ENCODE measurements at regions not wholly inside any gene's neighbourhood (a gene's known extent, or its start where the extent isn't known, plus 50 kb on each side); places are given as distances from the start of the nearest gene placed in this dataset.

DNA sequence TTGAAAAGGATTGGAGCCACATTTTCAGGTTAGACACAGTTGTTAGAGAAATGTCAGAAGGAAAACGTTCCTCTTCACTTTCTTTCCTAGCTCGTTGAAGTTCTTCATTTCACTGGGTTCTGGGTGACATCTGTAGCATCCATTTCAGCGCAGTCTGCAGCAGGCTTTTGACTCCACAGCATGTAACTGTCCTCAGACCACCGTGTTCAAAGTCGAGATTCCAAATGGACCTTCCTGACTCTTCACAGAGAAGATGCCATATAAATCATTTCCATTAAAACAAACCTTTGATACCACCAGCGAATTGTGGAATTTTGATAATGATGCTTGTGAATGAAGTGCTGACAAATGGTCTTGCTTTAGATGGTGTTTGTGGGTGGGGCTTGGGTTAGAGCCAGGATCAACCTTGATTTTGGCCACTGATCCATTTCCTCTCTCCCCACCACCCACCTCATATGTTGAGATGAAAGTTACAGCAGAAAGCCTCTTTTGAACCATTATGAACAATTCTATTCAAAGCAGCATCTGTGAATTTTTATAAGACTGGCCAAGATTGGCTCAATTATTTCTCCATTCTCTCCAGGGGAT is 185.3 kb upstream of the PREP start:
- no peak for DNase-seq (ENCODE audit: low read depth, low spot score)

DNA sequence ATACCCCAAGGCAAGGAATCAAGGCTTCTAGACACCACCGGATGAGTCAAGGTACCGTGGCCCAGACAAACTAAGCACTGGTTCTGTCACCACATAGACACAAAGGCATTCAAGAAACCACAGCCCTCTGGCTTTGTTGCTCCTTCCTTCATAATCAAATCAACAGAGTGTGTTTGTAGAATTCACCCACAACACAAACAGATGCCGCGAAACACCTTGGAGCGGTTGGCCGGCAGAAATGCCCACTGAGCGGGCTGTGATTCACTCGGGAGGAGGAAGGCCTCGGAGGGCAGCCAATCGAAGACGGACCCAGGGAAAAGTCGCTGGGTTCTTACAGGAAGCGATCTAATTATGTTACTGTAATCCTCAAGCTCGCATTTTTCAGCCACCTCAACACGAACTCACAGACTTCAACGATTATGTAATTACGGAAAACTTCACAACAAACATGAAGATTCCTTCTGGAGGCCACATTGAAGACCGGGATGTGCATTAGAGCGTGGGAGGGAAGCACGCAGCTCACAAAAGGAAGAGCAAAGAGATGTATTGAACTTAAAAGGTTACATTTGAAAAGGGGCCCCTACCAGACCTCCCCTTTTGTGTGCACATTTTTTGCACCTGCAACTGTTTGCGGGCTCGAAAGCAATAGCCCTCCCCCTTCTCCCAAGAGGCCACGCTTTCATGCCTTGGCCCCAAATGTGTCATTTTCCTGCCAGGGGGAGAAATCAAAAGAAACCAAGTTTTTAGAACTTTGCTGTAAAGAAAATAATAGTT is 184.7 kb upstream of the PREP start:
- DNase-seq (ENCODE audit: low read depth, low spot score) = no peak

DNA sequence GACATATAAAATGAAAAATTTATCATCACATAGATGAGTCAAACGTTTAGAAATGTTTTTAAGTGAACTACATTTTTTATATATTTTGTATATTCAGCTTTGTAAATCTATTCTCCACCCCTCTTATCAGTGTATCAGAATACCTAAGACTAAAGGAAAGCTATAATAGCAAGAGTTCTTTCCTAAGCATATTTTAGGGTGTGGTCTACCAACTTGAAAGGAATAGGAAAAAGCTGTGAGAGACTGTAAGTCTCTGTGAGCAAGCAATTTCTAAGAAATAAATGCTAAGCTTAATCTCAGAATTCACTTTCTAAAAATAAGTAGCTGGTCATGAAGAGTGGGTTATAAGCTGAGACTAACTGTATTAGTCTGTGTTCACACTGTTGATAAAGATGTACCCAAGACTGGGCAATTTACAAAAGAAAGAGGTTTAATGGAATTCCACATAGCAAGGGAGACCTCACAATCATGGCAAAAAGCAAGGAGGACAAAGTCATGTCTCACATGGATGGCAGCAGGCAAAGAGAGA is 175.4 kb upstream of the PREP start:
- DNase-seq (ENCODE audit: low read depth, low spot score) = no peak

DNA sequence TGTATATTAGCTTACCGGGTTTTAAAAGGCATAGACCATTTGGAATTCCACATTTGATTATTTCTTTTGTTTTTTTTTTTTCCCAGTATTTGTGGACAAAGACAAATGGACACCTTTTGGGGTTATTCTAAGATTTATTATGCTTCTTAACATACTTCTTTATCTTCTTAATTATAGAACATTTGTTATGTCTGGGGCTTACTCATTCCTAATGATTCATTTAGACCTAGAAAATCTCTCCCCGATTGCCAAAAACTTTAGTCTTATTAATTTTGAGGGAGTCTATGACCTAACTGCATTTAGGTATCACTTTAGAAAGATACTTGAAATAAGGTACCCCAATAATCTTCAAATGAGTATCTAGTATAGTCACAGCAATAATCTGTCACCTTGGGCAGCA is 170.7 kb upstream of the PREP start:
- DNase-seq (ENCODE audit: low read depth, low spot score) = no peak

DNA sequence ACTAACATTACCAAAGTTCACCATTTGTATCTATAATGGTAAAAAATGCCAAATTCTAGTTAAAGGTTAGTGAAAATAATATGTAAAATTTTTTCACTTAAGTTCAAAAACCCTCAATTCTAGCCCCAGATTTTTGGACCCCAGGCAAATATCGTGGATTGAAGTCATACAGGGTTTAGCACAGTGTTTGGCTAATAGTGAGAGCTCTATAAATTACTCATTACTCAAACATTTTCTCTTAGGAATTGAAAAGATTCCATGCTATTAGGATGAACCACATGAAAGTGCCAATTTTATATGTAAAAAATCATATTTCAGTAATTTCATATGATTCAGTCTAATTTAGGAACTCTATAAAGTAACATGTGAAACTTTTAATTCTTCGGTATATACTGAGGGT is 170.3 kb upstream of the PREP start:
- DNase-seq (ENCODE audit: low read depth, low spot score) = no peak

DNA sequence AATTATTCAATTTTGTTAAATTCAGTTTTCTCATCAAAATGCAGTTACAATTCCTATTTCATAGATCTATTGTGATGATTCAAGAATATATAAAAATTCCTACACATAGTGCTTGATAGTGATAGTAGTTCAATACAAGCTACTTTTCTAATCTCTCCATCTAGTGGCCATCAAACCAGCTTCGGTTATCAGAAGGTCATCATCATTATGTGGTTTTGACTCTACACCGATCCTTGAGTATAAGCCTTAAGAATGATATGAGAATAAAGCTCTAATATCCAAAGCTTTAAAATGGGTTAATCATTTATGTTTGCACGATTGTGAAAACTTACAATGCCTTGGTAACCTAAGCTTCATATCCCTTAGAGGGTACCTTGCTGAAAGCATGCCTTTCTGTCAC is 167.5 kb upstream of the PREP start:
- no peak for DNase-seq (ENCODE audit: low read depth, low spot score)

DNA sequence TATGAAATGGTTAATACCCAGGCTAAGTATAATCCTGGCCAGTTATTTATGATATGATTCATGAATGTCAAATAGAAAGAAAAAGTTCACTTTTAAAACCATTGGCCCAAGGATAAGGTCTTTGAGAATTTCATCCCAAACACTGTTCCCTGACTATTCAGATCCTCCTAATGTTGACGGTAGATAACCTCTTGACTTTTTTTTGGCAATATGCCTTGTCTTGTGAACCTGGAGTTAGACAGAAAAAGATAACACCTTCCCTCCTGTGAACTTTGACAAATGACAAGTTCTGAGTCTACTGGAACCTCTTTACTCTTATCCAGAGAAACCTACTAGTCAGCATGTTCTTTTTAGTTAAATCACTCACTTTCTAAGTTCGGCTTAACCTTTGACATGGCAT is 166.8 kb upstream of the PREP start:
- no peak for DNase-seq (ENCODE audit: low read depth, low spot score)

DNA sequence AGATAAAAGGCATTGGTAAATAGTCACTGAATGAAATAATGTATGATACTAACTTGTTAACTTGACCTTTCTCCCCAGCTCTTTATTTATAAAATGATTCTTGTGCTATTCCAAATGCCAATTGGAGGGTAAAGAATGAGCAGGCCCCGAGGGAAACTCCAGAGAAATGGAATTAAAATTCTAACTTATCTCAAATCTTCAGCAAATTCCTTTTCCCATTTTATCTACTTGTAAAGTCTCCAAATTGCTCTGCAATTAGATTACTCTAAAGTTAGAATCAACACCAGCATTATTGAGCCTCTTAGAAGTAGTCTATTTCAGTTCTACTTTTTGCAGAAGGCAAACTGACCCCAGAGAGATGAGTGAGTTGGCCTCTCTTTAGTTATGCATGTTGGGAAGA is 165.9 kb upstream of the PREP start:
- no peak for DNase-seq (ENCODE audit: low read depth, low spot score)

DNA sequence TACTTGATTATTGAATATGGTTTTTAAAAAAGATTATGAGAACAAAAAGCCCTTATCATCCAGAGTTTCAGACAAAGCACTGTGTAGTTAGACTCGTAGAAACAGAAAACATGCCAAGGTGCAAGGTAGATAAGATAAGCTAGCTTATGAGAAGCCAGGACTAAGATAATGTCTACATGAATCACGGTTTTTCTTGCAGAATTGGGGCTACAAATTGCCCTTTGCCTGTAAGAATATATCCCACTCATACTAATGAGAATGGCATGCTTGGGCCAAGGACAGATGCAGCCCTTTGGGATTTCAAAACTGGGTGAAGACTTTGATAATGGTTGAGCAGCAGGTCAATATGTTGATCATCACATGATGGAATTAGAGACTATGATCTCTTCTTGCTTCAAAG is 165.3 kb upstream of the PREP start:
- no peak for DNase-seq (ENCODE audit: low read depth, low spot score)

DNA sequence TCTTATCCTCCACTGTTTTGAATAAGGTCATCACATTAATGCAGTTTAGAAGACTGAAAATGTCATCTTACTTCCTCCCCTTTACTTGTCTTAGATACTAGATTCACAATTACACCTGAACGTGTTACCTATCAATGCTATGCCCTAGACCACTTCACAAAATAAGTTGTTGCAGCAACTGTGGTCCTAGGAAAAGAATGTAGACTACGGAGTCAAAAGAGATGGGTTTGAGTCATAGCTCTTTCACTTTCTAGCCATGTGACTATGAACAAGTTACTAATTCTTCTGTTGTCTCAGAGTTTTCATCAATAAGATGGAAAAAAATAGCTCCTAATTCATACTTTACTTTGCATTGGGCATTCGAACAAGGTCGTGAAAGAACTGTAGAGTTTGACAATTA is 164.3 kb upstream of the PREP start:
- no peak for DNase-seq (ENCODE audit: low read depth, low spot score)

DNA sequence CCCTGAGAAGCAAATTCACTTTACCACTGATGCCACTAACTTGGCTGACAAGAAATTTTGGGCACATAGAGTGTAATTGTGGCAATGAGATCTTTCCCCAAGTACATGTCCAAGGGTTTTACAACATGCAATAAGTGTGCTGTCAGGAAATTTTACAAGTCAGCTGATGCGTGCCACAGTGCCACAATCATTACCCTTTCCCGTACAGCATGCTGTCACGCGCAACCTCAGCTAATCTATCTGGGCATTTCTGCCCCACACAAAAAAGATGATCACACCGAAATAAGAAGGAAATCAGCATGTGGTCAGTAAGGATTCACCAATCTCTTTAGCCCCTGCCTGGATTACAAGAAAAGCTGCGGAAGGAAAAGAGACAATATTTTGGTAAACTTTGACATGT is 163.6 kb upstream of the PREP start:
- DNase-seq (ENCODE audit: low read depth, low spot score) = no peak

DNA sequence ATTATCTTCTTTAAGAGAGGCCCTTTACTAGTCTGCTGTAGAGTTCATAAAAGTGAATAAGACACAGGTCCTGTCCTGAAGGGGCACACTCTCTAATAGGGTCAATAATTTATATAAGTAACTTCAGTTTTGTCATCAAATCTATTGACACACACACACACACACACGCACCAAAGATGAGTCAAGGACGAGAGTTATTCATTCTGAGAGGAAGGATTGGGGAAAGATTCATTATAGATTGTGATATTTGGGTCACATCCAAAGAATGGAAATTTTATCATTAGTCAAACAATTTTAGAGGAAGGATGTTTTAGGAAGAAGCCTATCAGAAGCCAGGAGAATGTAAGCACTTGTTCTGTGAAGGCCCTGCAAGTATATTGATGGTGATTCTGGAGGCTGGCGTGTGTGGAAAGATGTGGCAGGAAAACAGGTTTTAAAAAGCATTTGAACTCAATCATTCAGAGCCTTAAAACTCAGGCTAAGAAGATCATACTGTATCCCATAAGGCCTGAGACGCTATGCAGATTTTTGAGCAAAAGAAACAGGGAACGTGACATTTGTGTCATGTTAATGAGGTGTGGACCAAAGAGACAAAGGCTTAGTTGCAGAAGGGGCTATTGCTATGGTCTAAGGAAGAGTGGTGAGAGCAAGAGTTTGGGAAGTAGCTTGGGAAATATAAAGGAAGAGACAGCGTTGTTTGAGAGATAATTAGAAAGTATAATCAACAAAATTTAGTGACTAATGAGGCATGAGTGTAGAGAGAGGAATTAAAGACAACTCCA is 161.4 kb upstream of the PREP start:
- no peak for DNase-seq (ENCODE audit: low read depth, low spot score)

DNA sequence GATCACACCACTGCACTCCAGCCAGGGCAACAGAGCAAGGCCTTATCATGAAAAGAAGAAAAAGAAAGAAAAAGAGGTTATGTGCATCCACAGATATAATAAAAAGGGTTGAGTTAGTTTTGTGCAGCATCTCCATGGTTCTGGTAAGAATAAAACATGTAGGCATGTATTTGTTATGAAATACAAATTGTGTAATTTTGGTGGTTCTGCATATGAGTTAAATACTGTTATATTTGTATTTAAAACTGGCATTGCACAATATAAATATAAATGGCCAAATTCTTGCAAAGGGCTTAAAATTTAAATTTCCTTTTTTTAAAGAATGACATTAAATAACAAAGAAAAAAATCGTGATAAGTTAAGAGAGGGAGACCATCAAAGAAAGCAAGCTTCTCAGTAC is 159.1 kb upstream of the PREP start:
- DNase-seq (ENCODE audit: low read depth, low spot score) = no peak

DNA sequence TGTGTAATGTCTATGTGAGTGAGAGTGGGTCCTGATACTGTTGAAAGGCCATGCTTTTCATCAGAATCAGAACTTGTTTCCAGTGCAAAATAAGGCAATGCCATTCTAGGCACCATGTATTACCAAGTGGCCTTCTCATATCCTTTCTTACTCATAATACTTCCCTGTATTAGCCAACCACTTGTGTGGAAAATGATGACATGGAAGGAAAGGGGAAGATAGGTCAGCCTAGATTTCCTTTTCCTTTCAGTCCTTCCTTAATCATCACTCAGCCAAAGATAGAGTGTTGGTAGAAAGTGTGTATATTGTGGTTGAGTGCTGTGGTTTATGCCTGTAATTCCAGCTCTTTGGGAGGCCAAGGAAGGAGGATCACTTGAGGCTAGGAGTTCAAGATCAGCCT is 158.6 kb upstream of the PREP start:
- DNase-seq (ENCODE audit: low read depth, low spot score) = no peak

DNA sequence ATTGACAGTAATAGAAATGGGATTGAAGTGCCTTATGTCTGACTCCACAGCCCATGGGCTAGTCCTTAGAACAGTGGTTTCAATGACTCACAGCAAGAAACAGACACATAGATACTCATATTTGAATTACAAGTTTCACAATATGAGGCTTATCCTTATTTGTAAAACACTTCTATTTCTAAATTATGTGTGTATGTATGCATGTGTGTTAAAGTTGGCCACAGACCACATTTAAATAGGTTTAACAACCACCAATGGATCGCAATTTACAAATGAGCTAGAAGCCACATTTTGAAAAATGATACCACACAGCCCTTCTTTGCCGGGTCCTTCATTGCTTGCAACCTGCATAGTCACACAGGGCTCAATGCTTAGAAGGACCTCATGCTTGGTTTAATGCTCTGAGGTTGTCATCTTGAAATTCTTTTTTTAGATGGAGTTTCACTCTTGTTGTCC is 157.8 kb upstream of the PREP start:
- no peak for DNase-seq (ENCODE audit: low read depth, low spot score)

DNA sequence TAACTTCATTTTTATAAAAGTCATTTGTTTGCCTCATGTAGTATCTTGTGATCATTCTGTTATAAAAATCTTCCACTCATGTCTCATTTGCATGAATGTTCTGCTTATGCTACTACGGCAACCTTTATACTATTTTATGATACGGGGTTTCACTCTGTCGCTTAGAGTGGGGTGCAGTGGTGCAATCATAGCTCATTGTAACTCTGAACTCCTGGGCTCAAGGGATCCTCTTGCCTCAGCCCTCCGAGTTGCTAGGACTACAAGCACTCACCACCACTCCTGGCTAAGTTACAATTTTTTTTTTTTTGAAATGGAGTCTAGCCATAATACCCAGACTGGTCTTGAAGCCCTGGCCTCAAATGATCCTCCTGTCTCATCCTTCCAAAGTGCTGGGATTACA is 154.4 kb upstream of the PREP start:
- DNase-seq (ENCODE audit: low read depth, low spot score) = no peak

DNA sequence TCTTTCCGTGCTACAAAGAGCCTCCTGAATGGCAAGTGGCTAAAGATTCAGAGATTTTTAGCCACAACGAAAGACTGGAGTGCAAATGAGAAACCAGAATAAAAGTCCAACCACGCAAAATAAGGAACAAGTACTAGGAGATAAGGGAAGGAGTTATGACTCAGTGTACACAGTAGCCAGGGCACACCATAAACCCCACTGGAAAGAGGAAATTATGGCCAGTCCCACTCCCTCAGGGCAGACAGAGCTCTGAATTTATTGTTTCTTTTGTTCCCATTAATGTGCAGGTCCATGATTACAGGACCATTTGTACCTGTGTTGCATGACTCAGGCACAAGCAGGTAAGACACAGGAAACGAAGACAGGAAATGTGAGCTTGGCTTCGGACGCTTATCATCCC is 150.3 kb upstream of the PREP start:
- no peak for DNase-seq (ENCODE audit: low read depth, low spot score)

DNA sequence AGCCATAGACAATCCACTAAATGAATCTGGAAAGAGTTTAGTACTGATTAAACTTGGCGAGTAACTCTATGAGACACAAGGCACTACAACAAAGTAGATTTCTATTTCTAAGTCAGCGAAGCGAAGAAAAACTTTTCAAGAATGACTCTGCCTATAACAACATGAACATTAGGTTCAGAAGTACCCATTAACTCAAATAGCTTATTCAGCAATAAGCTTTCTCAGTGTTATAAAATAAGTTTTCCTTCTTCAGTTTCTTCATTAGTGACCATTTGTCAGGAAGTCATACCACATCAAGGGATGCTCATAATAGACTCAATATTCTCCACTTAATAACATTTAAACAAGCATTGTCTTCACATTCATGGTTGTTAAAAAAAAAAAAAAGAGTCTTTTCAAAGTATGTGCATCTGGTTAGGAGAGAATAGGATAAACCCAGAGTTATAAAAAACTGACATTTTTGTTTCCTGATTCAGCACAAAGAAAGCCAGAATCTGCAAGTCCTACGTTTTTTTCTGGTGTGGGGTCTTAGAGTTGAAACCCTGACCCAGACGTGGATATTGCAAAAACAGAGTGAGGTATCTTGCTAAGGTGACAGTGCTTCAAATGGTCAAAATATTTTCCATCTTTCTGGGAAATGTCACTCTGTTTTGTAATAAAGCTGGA is 148.2 kb upstream of the PREP start:
- no peak for DNase-seq (ENCODE audit: low read depth, low spot score)

DNA sequence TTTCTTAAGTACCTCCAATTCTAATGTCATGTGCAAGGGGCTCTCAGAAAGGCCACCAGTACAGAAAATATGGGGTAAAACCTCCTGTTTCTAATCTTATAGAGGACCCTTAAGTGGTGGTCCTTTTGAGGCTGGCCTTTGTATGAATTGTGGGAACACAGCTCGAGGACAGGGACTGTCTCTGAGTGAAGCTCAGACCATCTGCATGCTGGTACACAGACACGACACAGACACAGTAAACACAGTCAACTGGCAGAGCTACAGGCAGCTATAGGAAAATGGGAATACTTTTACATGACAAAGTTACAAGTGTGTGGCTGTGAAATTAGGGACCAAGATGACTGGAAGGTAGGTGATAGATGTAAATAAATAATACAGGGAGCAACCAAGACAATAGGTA is 143.9 kb upstream of the PREP start:
- DNase-seq (ENCODE audit: low read depth, low spot score) = no peak

DNA sequence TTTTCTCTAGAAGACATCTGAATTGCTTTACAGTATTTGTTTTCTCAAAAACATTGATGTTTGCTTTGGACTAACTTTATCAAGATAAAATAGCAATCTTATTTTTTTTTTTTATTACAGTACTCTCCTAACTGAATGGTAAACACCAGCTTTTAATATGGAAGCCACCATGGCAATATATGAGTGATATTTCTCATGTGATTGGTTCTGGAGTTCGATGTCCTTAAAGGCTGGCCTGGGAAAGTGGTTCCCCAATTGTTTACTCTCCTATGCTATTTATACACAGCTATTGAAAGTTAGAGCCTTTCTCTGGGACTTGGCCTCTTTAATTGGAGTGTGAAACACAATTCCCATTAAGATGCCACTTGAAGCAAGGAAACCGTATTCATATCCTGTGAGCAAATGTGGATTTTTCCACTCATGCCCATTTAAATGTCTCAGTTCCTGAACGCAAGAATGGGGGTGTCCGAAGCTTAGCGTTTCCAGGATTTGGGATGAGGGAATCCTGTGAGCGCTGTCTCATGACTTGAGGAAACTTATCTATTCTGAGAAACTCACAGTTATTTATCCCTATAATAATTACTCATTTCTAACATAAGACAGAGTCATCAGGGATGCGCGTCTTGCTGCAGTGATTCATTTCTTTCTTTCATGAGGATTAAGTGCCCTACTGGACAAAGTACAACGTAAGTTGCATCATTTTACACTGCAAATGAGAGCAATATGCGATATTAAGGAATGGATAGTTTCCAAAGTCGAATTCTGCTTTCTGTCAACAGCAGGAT is 143.3 kb upstream of the PREP start:
- DNase-seq (ENCODE audit: low read depth, low spot score) = no peak

DNA sequence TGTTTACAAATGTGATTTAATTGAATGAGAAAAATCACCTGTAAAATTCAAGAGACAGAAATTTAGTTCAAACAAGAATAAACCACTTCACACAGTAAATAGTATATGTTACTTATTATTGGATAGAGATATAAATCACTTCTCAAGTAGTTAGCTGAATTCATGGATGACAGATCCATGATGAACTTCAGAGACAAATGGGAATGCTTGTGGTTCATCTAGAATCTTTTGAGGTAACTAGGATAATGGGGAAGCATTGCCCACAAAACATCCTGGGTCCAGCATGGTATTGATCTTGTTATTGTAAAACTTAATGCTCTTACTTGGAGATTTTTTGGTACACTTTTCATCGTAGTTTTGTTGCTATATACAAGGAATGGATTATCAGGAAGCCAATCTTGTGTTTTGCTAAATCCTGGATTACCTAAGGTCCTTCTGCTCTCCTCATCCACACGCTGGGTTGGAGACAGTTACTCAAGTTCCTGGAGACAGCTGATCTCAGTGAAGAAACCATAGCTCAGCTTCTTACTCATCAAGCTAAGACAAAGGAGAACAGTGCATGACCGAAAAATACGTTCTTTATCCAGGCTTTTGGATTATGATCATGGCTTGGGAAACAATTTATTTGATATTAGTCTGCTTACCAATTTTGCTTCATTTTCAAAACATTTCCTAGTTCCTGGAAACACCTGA is 142.5 kb upstream of the PREP start:
- DNase-seq (ENCODE audit: low read depth, low spot score) = no peak
